Smooth muscle cell (in vitro differentiated cells): ENCODE measurements at regions not wholly inside any gene's neighbourhood (a gene's known extent, or its start where the extent isn't known, plus 50 kb on each side); places are given as distances from the start of the nearest gene placed in this dataset.

Experiments used
- DNase-seq: peaks from one replicate; lab custom pipeline; 2025; ENCODE audit not compliant: unreplicated experiment; lab: John Stamatoyannopoulos, UW
- H2AFZ ChIP-seq: fragments of 200-600 bp; sonication (generic); 2 replicates; pipeline ENCODE4 v1.6.0; 2016; ENCODE audit warnings: antibody characterized with exemption, low read depth, mild to moderate bottlenecking
- H3F3A ChIP-seq: fragments of 200-600 bp; sonication (generic); 2 replicates; pipeline ENCODE4 v1.6.0; 2017; ENCODE audit warnings: antibody characterized with exemption, low read depth
- H3K27ac ChIP-seq: fragments of 200-600 bp; sonication (generic); 2 replicates; pipeline ENCODE4 v1.5.1; 2016; ENCODE audit warnings: low read depth, mild to moderate bottlenecking
- H3K27me3 ChIP-seq: fragments of 200-600 bp; sonication (generic); 2 replicates; pipeline ENCODE4 v1.6.1; 2016; ENCODE audit warnings: low read depth, mild to moderate bottlenecking
- H3K36me3 ChIP-seq: fragments of 200-600 bp; sonication (generic); 2 replicates; pipeline ENCODE4 v1.5.1; 2016; ENCODE audit warnings: low read depth
- H3K4me1 ChIP-seq: fragments of 200-600 bp; sonication (generic); 2 replicates; pipeline ENCODE4 v1.5.1; 2016; ENCODE audit warnings: low read depth
- H3K4me2 ChIP-seq: fragments of 200-600 bp; sonication (generic); 2 replicates; pipeline ENCODE4 v1.6.0; 2016; ENCODE audit warnings: mild to moderate bottlenecking
- H3K4me3 ChIP-seq: fragments of 200-600 bp; sonication (generic); 2 replicates; pipeline ENCODE4 v1.5.1; 2016; ENCODE audit warnings: mild to moderate bottlenecking
- H3K79me2 ChIP-seq: fragments of 200-600 bp; sonication (generic); 2 replicates; pipeline ENCODE4 v1.6.0; 2016; ENCODE audit warnings: low read depth, mild to moderate bottlenecking
- H3K9ac ChIP-seq: fragments of 200-600 bp; sonication (generic); 2 replicates; pipeline ENCODE4 v1.6.0; 2016; ENCODE audit warnings: low read depth
- H3K9me3 ChIP-seq: fragments of 200-600 bp; sonication (generic); replicated peaks from 2 replicates; pipeline ENCODE4 v1.5.1; 2016; ENCODE audit warnings: low read depth
- H4K20me1 ChIP-seq: fragments of 200-600 bp; sonication (generic); 2 replicates; pipeline ENCODE4 v1.6.0; 2016; ENCODE audit warnings: low read depth
- CTCF ChIP-seq: fragments of 200-600 bp; sonication (generic); IDR thresholded peaks from 2 replicates; pipeline ENCODE4 v1.5.1; 2017; ENCODE audit warnings: borderline replicate concordance, mild to moderate bottlenecking, antibody characterized with exemption; ENCODE audit not compliant: insufficient read depth, poor library complexity, severe bottlenecking
- WGBS: methylation state at CpG from one replicate; pipeline ENCODE4 v1.1.7; 2016; ENCODE audit warnings: low lambda C conversion rate; 5-methylcytosine and 5-hydroxymethylcytosine counted together

GRCh38 chr2:239662413-239663120 lies 261.7 kb upstream of the HDAC4 start:
- H3K9ac ChIP-seq = no peak overlapping the region
- H3K27ac ChIP-seq = no peak overlapping the region
- H4K20me1 ChIP-seq = no peaks in the 10 kb centered on the region
- no peaks in the 10 kb centered on the region for H3F3A ChIP-seq
- H3K9me3 ChIP-seq = no peaks in the 10 kb centered on the region
- no peak for DNase-seq
- 71% methylated on average over 16 of the region's 16 CpGs for WGBS
- H3K27me3 ChIP-seq = peaks cover 9% of the 10 kb centered on the region
- H3K79me2 ChIP-seq = no peaks in the 10 kb centered on the region
- H3K4me1 ChIP-seq = no peaks in the 10 kb centered on the region
- H3K4me2 ChIP-seq = no peak overlapping the region
- no peak for TF ChIP-seq CTCF
- H2AFZ ChIP-seq = no peak overlapping the region
- H3K36me3 ChIP-seq = no peaks in the 10 kb centered on the region
- H3K4me3 ChIP-seq = no peak overlapping the region

GRCh38 chr2:239661334-239662312 lies 260.8 kb upstream of the HDAC4 start:
- Histone ChIP-seq H3K4me1 (no peaks in the 10 kb centered on the region), H3K79me2 (no peaks in the 10 kb centered on the region), H3K27ac (no peak overlapping the region), H3K9me3 (no peaks in the 10 kb centered on the region), H3K9ac (no peak overlapping the region), H4K20me1 (no peaks in the 10 kb centered on the region), H2AFZ (no peak overlapping the region), H3F3A (no peaks in the 10 kb centered on the region), H3K36me3 (no peaks in the 10 kb centered on the region), H3K4me3 (no peak overlapping the region), H3K27me3 (peaks cover 17% of the 10 kb centered on the region), H3K4me2 (no peak overlapping the region)
- TF ChIP-seq CTCF = no peak
- no peak for DNase-seq
- 72% methylated on average over 15 of the region's 15 CpGs for WGBS

- H3K27me3 ChIP-seq = peaks cover 21% of the 10 kb centered on the region
- no peaks in the 10 kb centered on the region for H3K4me1 ChIP-seq
- H3K36me3 ChIP-seq = no peaks in the 10 kb centered on the region
- no peak overlapping the region for H3K4me3 ChIP-seq
- no peak overlapping the region for H2AFZ ChIP-seq
- H3K27ac ChIP-seq = no peak overlapping the region
- H3F3A ChIP-seq = no peaks in the 10 kb centered on the region
- no peak for TF ChIP-seq CTCF
- WGBS = 92% methylated on average over 24 of the region's 24 CpGs
- no peak overlapping the region for H3K9ac ChIP-seq
- no peaks in the 10 kb centered on the region for H3K79me2 ChIP-seq
- no peaks in the 10 kb centered on the region for H4K20me1 ChIP-seq
- no peaks in the 10 kb centered on the region for H3K9me3 ChIP-seq
- H3K4me2 ChIP-seq = no peak overlapping the region
- no peak for DNase-seq
Observed at GRCh38 chr2:239660390-239661230, 259.8 kb upstream of the HDAC4 start.
